ENCODE measurements at regions not wholly inside any gene's neighbourhood (a gene's known extent, or its start where the extent isn't known, plus 50 kb on each side); places are given as distances from the start of the nearest gene placed in this dataset.

DNA sequence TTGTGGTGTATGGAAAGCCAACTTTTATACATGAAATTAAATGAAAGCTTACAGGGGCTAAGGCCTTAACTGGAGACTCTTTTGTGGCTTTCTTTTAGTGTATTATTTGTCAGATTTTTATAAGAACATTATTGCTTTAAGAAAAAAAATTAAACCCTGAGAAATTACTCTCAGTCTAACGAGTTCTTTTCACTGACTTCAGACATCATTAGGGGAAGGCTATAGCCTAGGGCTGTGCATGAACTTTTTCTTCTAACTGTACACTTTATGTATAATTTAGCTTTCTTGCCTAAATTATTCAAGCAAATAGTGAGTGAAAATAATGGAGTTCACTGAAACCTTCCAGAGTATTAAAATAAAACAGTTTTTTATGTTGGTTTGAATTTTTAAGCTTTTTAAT, 151.1 kb upstream of the MEIS1 start:
- no peaks in the 10 kb centered on the region for H3K9me3 ChIP-seq
- no peak for DNase-seq
- no peak overlapping the region for H3K27ac ChIP-seq
- ATAC-seq = no peak
- intact Hi-C loops (cut with DNase I; ENCODE audit: low total_unique reads) = no loop called here
- H3K27me3 ChIP-seq = no peaks in the 10 kb centered on the region
- H3K4me1 ChIP-seq = no peaks in the 10 kb centered on the region
- H3K36me3 ChIP-seq = no peaks in the 10 kb centered on the region
- in situ Hi-C loops (cut with MboI; ENCODE audit: low sequenced_read_pairs in 4 of 4) = no loop called here
- TF ChIP-seq, protein P1, sequence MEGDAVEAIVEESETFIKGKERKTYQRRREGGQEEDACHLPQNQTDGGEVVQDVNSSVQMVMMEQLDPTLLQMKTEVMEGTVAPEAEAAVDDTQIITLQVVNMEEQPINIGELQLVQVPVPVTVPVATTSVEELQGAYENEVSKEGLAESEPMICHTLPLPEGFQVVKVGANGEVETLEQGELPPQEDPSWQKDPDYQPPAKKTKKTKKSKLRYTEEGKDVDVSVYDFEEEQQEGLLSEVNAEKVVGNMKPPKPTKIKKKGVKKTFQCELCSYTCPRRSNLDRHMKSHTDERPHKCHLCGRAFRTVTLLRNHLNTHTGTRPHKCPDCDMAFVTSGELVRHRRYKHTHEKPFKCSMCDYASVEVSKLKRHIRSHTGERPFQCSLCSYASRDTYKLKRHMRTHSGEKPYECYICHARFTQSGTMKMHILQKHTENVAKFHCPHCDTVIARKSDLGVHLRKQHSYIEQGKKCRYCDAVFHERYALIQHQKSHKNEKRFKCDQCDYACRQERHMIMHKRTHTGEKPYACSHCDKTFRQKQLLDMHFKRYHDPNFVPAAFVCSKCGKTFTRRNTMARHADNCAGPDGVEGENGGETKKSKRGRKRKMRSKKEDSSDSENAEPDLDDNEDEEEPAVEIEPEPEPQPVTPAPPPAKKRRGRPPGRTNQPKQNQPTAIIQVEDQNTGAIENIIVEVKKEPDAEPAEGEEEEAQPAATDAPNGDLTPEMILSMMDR (IDR thresholded peaks at IDR 0.05 in 4 of 5, conservative IDR thresholded peaks at IDR 0.05 in 1 of 5) = no peak
- no peak for TF ChIP-seq POLR2A (IDR thresholded peaks at IDR 0.05)
- no peak overlapping the region for H3K4me3 ChIP-seq

GRCh38 chr2:66281980-66282379, 152.9 kb upstream of the MEIS1 start:
- in situ Hi-C loops (cut with MboI; ENCODE audit: low sequenced_read_pairs in 4 of 4) (no loop called here), intact Hi-C loops (cut with DNase I; ENCODE audit: low total_unique reads) (no loop called here)

DNA sequence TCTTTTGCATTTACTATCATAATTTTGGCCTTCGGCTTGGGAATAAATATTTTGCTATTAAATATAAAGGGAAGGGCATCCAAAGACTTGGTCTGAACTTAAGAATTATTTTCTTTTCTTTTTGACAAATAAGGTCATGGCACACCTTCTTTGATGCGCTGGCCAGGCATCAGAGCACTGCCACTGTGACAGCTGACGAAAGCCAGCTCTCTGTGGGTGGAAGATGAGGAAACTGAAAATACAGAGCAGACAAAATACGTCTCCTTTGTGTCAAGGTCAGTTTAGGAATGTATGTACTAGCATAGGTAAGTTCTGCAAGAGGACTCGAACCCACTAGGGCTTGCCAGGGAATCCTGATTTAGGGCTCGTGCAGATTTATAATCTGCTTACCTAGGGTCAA, 155.9 kb upstream of the MEIS1 start:
- Histone ChIP-seq H3K4me3 (no peak overlapping the region), H3K27me3 (no peaks in the 10 kb centered on the region), H3K9me3 (no peaks in the 10 kb centered on the region), H3K27ac (no peak overlapping the region), H3K36me3 (no peaks in the 10 kb centered on the region), H3K4me1 (no peaks in the 10 kb centered on the region)
- ATAC-seq (no peak), DNase-seq (no peak)
- intact Hi-C loops (cut with DNase I; ENCODE audit: low total_unique reads) = no loop called here
- TF ChIP-seq, protein P1 (IDR thresholded peaks at IDR 0.05 in 4 of 5, conservative IDR thresholded peaks at IDR 0.05 in 1 of 5) = no peak
- no peak for TF ChIP-seq POLR2A (IDR thresholded peaks at IDR 0.05)
- in situ Hi-C loops (cut with MboI; ENCODE audit: low sequenced_read_pairs in 4 of 4) = no loop called here

More at GRCh38 chr2:66281980-66282379, 152.9 kb upstream of the MEIS1 start:
- H3K9me3 ChIP-seq = no peaks in the 10 kb centered on the region
- H3K27ac ChIP-seq = no peak overlapping the region
- no peak overlapping the region for H3K4me3 ChIP-seq
- ATAC-seq (no peak), DNase-seq (no peak)
- H3K4me1 ChIP-seq = no peaks in the 10 kb centered on the region
- no peaks in the 10 kb centered on the region for H3K27me3 ChIP-seq
- no peaks in the 10 kb centered on the region for H3K36me3 ChIP-seq
- TF ChIP-seq POLR2A (IDR thresholded peaks at IDR 0.05) = no peak
- TF ChIP-seq, protein P1 (IDR thresholded peaks at IDR 0.05 in 4 of 5, conservative IDR thresholded peaks at IDR 0.05 in 1 of 5) = no peak

DNA sequence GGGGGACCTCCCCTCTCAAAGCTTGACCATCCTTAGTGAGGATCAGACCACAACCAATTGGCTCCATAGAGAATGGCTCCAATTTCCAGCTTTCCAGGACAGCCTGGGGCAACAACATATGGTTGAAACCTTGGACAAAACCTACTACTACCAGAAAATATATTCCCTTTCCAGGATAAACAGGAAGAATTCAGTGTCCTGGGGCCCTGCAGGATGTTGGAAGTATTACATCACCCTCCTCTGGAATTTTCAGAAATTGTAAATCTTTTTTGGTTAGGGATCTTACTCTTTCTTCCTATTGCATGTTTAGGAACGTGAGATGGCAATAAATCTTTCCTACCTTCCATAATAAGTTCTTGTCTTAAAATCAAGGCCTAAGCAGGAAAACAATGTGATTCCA, 158.9 kb upstream of the MEIS1 start:
- Histone ChIP-seq H3K27me3 (no peaks in the 10 kb centered on the region), H3K36me3 (no peaks in the 10 kb centered on the region), H3K4me1 (no peaks in the 10 kb centered on the region), H3K4me3 (no peak overlapping the region), H3K27ac (no peak overlapping the region), H3K9me3 (no peaks in the 10 kb centered on the region)
- no peak for ATAC-seq
- in situ Hi-C loops (cut with MboI; ENCODE audit: low sequenced_read_pairs in 4 of 4) = no loop called here
- no peak for TF ChIP-seq POLR2A (IDR thresholded peaks at IDR 0.05)
- TF ChIP-seq, protein P1 (IDR thresholded peaks at IDR 0.05 in 4 of 5, conservative IDR thresholded peaks at IDR 0.05 in 1 of 5) = no peak
- no peak for DNase-seq
- intact Hi-C loops (cut with DNase I; ENCODE audit: low total_unique reads) = no loop called here

DNA sequence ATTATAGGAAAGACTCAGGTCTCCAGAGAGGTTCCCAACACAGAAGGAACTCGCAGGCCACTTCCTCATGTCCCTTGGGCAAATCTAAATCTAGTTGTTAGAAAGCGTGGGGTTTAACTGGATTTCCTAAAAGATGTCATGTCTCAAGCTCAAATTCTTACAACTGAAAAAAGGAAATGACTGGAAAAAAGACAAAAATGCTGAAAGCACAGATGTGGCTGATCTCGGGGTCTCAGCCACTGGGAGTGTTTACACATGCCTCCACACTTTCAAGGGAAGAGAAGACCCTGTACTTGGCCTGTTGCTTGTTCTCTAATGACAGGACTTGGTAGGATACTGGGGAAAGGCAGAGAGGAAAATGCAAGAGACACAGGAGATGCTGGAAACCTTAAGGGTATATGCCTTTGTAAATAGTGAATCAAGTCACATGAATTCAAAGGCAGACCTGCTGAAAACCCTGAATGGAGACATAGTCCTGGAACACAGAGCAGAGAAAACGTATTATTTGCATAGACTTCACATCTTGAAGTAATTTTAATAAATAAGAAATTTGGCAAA, 160.9 kb upstream of the MEIS1 start:
- Histone ChIP-seq H3K27ac (no peak overlapping the region), H3K4me1 (no peaks in the 10 kb centered on the region), H3K27me3 (no peaks in the 10 kb centered on the region), H3K9me3 (no peaks in the 10 kb centered on the region), H3K36me3 (no peaks in the 10 kb centered on the region), H3K4me3 (no peak overlapping the region)
- in situ Hi-C loops (cut with MboI; ENCODE audit: low sequenced_read_pairs in 4 of 4) = no loop called here
- DNase-seq = no peak
- no peak for ATAC-seq
- intact Hi-C loops (cut with DNase I; ENCODE audit: low total_unique reads) = no loop called here
- TF ChIP-seq POLR2A (IDR thresholded peaks at IDR 0.05) = no peak
- TF ChIP-seq, protein P1 (IDR thresholded peaks at IDR 0.05 in 4 of 5, conservative IDR thresholded peaks at IDR 0.05 in 1 of 5) = no peak
